Choroid plexus epithelial cell (primary cell): ENCODE measurements at regions not wholly inside any gene's neighbourhood (a gene's known extent, or its start where the extent isn't known, plus 50 kb on each side); places are given as distances from the start of the nearest gene placed in this dataset.

Experiments used
- DNase-seq: peaks from one replicate; pipeline ENCODE4 v3.0.0-alpha.2; 2010; ENCODE audit warnings: low read depth
- H3K4me3 ChIP-seq: 2 replicates; pipeline ENCODE4 v1.5.1; 2011; ENCODE audit warnings: low read depth, mild to moderate bottlenecking, control low read depth, low read length, moderate library complexity
- TF ChIP-seq, protein P1 (sequence below): conservative IDR thresholded peaks from 2 replicates; pipeline ENCODE4 v1.5.1; 2011; ENCODE audit warnings: low read depth, mild to moderate bottlenecking, control low read depth, inconsistent platforms, low read length, moderate library complexity

GRCh38 chr15:35921046-35921445 is 375.1 kb upstream of the DPH6 start:
- TF ChIP-seq, protein P1, sequence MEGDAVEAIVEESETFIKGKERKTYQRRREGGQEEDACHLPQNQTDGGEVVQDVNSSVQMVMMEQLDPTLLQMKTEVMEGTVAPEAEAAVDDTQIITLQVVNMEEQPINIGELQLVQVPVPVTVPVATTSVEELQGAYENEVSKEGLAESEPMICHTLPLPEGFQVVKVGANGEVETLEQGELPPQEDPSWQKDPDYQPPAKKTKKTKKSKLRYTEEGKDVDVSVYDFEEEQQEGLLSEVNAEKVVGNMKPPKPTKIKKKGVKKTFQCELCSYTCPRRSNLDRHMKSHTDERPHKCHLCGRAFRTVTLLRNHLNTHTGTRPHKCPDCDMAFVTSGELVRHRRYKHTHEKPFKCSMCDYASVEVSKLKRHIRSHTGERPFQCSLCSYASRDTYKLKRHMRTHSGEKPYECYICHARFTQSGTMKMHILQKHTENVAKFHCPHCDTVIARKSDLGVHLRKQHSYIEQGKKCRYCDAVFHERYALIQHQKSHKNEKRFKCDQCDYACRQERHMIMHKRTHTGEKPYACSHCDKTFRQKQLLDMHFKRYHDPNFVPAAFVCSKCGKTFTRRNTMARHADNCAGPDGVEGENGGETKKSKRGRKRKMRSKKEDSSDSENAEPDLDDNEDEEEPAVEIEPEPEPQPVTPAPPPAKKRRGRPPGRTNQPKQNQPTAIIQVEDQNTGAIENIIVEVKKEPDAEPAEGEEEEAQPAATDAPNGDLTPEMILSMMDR = no peak
- DNase-seq = no peak
- no peak overlapping the region for H3K4me3 ChIP-seq

DNA sequence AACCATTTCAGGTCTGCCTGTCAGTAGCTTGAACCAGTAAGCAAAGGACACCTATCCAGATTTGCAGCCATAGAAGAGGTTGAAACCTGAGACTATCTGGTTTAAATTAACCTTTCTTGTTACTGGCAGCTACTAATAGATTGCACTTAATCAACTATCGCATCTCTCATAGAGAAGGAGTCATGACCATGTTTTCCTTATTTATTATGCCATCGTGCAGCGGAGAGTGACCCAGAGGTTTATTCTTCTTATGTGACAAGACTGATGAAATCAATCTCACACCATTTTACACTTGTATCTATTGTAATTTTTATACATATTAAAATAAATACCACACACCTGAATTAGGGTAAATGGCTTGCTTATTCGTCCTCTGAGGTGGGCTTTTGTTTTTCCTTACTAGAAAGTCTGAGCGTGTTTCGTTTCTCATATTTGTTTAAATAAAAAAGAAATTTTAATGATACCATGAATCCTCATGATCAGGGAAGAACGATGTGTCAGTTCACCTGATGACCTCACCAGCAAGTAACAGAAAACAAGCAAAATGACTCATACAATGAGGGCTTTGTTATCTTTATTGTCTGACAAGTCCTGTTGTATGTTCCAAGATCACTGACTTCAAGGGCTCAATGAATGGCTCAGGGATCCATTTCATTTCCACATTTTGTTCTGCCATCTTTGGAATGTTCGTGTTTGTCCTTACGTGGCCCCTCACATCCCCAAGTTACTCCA is 379.5 kb upstream of the DPH6 start:
- TF ChIP-seq, protein P1 = no peak
- H3K4me3 ChIP-seq = no peak overlapping the region
- DNase-seq = peak; percentile 6

DNA sequence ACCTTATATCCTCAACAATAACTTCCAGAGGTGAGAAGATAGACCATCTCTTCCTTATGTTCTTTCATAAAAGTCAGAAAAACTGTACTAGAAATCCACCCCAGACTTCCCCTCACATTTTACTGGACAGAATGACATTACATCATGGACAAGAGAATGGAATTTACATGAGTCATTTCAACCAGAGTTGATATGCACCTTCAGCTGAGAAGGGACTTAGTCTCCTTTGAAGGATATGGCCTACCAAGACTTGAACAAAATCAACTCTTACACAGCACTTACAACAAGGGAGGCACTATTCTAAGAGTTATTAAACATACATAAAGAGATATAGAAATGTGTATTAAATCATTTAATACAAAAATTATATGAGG is 380.0 kb upstream of the DPH6 start:
- DNase-seq = peak; percentile 62
- TF ChIP-seq, protein P1 = no peak
- H3K4me3 ChIP-seq = no peak overlapping the region

- TF ChIP-seq, protein P1 = no peak
- no peak overlapping the region for H3K4me3 ChIP-seq
- DNase-seq = no peak
These were observed 382.9 kb upstream of the DPH6 start for GRCh38 chr15:35928847-35929246.

- TF ChIP-seq, protein P1 = no peak
- DNase-seq = no peak
- H3K4me3 ChIP-seq = no peak overlapping the region
These were observed 383.9 kb upstream of the DPH6 start for GRCh38 chr15:35929740-35930444.

GRCh38 chr15:35931799-35932341 is 385.9 kb upstream of the DPH6 start:
- DNase-seq = no peak
- TF ChIP-seq, protein P1 = no peak
- H3K4me3 ChIP-seq = no peak overlapping the region
